ENCODE measurements at regions not wholly inside any gene's neighbourhood (a gene's known extent, or its start where the extent isn't known, plus 50 kb on each side); places are given as distances from the start of the nearest gene placed in this dataset.

GRCh38 chr4:38318737-38319455, 345.1 kb upstream of the KLF3 start:
- Histone ChIP-seq H3K9me3 (ENCODE audit: control extremely low read depth in 1 of 3, control insufficient read depth in 2 of 3, insufficient read depth in 1 of 3, low read length in 2 of 3) (no peaks in the 10 kb centered on the region), H3K4me1 (ENCODE audit: control insufficient read depth in 2 of 2, insufficient read depth in 2 of 2, low read length in 2 of 2) (peaks cover 16 to 22% of the 10 kb centered on the region in 2 donors), H3K4me3 (ENCODE audit: control extremely low read depth in 1 of 5, extremely low read depth in 1 of 5, insufficient read depth in 1 of 5, low read depth in 2 of 5, low read length in 4 of 5) (peak overlapping the region; percentile 43 to 74 (median 54)), H3K4me2 (replicated peaks; ENCODE audit: low read depth, low read length, poor library complexity, severe bottlenecking) (peak overlapping the region; percentile 78), H3K9ac (ENCODE audit: low read length) (peak overlapping the region; percentile 56), H3K27me3 (replicated peaks in 1 of 4; ENCODE audit: control extremely low read depth in 1 of 4, control insufficient read depth in 3 of 4, insufficient read depth in 4 of 4, low read length in 3 of 4) (no peaks in the 10 kb centered on the region), H4K20me1 (ENCODE audit: control insufficient read depth, insufficient read depth, low read length, poor library complexity, severe bottlenecking) (no peaks in the 10 kb centered on the region), H3K79me2 (ENCODE audit: control insufficient read depth, insufficient read depth, low read length) (no peaks in the 10 kb centered on the region), H2AFZ (ENCODE audit: insufficient read depth, low read depth, low read length, poor library complexity, severe bottlenecking) (peak overlapping the region; percentile 65), H3K27ac (ENCODE audit: low read length in 2 of 2) (peak overlapping the region; percentile 82 to 87), H3K36me3 (replicated peaks in 1 of 2; ENCODE audit: control extremely low read depth in 1 of 2, control insufficient read depth in 1 of 2, extremely low read depth in 1 of 2, insufficient read depth in 2 of 2, low read length in 1 of 2) (no peaks in the 10 kb centered on the region)
- ChIA-PET CTCF (interaction anchor here (0.6 to 9.5 kb wide), 23 partner anchors 9 to 674 kb away, joined by 3 to 109 read pairs (median 4); no protein-coding TSS in a partner anchor), POLR2A (interaction anchor here (0.6 to 1.4 kb wide), 3 partner anchors 428 to 725 kb away, joined by 3 to 4 read pairs (median 3); partner anchors contain the start of gene TBC1D1)
- H3K27ac Mint-ChIP-seq, result peak overlapping the region; percentile 86
- intact Hi-C loops (cut with micrococcal nuclease), result loop anchor here (1.0 to 10.0 kb wide), 10 partner anchors 9 to 1138 kb away; partner anchors contain the start of genes LIAS, RELL1, RPL9 and TLR1
- peak overlapping the region; percentile 83 for H3K4me3 Mint-ChIP-seq
- H3K9me3 Mint-ChIP-seq (ENCODE audit: insufficient read depth), result peaks cover under 1% of the 10 kb centered on the region
- DNase-seq, result peak; percentile 77
- peak; percentile 83 for ATAC-seq (ENCODE audit: low read depth)
- TF ChIP-seq EZH2 (IDR thresholded peaks at IDR 0.05; ENCODE audit: borderline replicate concordance, insufficient read depth, low read depth, low read length, poor library complexity, severe bottlenecking), result no peak
- no peaks in the 10 kb centered on the region for H3K27me3 Mint-ChIP-seq
- 0% methylated on average over 13 of the region's 22 CpGs for WGBS (ENCODE audit: insufficient coverage)
- peaks cover 29% of the 10 kb centered on the region for H3K4me1 Mint-ChIP-seq

- Mint-ChIP-seq H3K27ac (peak overlapping the region; percentile 86), H3K4me1 (peaks cover 29% of the 10 kb centered on the region), H3K9me3 (ENCODE audit: insufficient read depth) (peaks cover 2% of the 10 kb centered on the region), H3K27me3 (no peaks in the 10 kb centered on the region), H3K4me3 (peak overlapping the region; percentile 83)
- H2AFZ ChIP-seq (ENCODE audit: insufficient read depth, low read depth, low read length, poor library complexity, severe bottlenecking), result peak overlapping the region; percentile 65
- peak overlapping the region; percentile 43 to 74 (median 54) for H3K4me3 ChIP-seq (ENCODE audit: control extremely low read depth in 1 of 5, extremely low read depth in 1 of 5, insufficient read depth in 1 of 5, low read depth in 2 of 5, low read length in 4 of 5)
- TF ChIP-seq EZH2 (IDR thresholded peaks at IDR 0.05; ENCODE audit: borderline replicate concordance, insufficient read depth, low read depth, low read length, poor library complexity, severe bottlenecking) (no peak), CTCF (IDR thresholded peaks at IDR 0.05) (peak; percentile 93)
- ChIA-PET CTCF (interaction anchor here (0.6 to 9.5 kb wide), 29 partner anchors 8 to 675 kb away, joined by 3 to 109 read pairs (median 4); no protein-coding TSS in a partner anchor), POLR2A (interaction anchor here (0.7 to 1.4 kb wide), 3 partner anchors 343 to 441 kb away, joined by 3 to 12 read pairs (median 3); no protein-coding TSS in a partner anchor)
- peak overlapping the region; percentile 82 to 87 for H3K27ac ChIP-seq (ENCODE audit: low read length in 2 of 2)
- no peaks in the 10 kb centered on the region for H4K20me1 ChIP-seq (ENCODE audit: control insufficient read depth, insufficient read depth, low read length, poor library complexity, severe bottlenecking)
- H3K36me3 ChIP-seq (replicated peaks in 1 of 2; ENCODE audit: control extremely low read depth in 1 of 2, control insufficient read depth in 1 of 2, extremely low read depth in 1 of 2, insufficient read depth in 2 of 2, low read length in 1 of 2), result no peaks in the 10 kb centered on the region
- peaks cover 0 to 1% (median 0%) of the 10 kb centered on the region in 3 donors for H3K9me3 ChIP-seq (ENCODE audit: control extremely low read depth in 1 of 3, control insufficient read depth in 2 of 3, insufficient read depth in 1 of 3, low read length in 2 of 3)
- H3K9ac ChIP-seq (ENCODE audit: low read length), result peak overlapping the region; percentile 56
- 23% methylated on average over 13 of the region's 17 CpGs for WGBS (ENCODE audit: insufficient coverage)
- no peaks in the 10 kb centered on the region for H3K27me3 ChIP-seq (replicated peaks in 1 of 4; ENCODE audit: control extremely low read depth in 1 of 4, control insufficient read depth in 3 of 4, insufficient read depth in 4 of 4, low read length in 3 of 4)
- H3K4me1 ChIP-seq (ENCODE audit: control insufficient read depth in 2 of 2, insufficient read depth in 2 of 2, low read length in 2 of 2), result peaks cover 16 to 21% of the 10 kb centered on the region in 2 donors
- H3K4me2 ChIP-seq (replicated peaks; ENCODE audit: low read depth, low read length, poor library complexity, severe bottlenecking), result peak overlapping the region; percentile 78
- H3K79me2 ChIP-seq (ENCODE audit: control insufficient read depth, insufficient read depth, low read length), result no peaks in the 10 kb centered on the region
- intact Hi-C loops (cut with micrococcal nuclease), result loop anchor here (1.0 to 10.0 kb wide), 12 partner anchors 9 to 1138 kb away; partner anchors contain the start of genes LIAS, RELL1, RPL9 and TLR1
- DNase-seq, result peak; percentile 85
- peak; percentile 81 for ATAC-seq (ENCODE audit: low read depth)
Measured at GRCh38 chr4:38319456-38320342, 344.3 kb upstream of the KLF3 start.

Data from B cell (primary cell).